Erythroblast (primary cell): ENCODE measurements at regions not wholly inside any gene's neighbourhood (a gene's known extent, or its start where the extent isn't known, plus 50 kb on each side); places are given as distances from the start of the nearest gene placed in this dataset.

Source experiments
- GATA1 ChIP-seq: IDR thresholded peaks from 2 replicates; pipeline ENCODE4 v1.6.1; 2011; ENCODE audit warnings: low read depth, mild to moderate bottlenecking, control low read depth, low read length, moderate library complexity
- POLR2A ChIP-seq: IDR thresholded peaks from 2 replicates; pipeline ENCODE4 v1.6.1; 2011; ENCODE audit warnings: mild to moderate bottlenecking, low read length

GRCh38 chr5:62190931-62191330 is 115.1 kb upstream of the KIF2A start:
- TF ChIP-seq POLR2A (no peak), GATA1 (no peak)
